Activated naive CD4-positive, alpha-beta T cell treated with anti-CD3 and anti-CD28 coated beads, Interleukin-2, amount 50 U/mL, for 72 hours (primary cell): ENCODE measurements at regions not wholly inside any gene's neighbourhood (a gene's known extent, or its start where the extent isn't known, plus 50 kb on each side); places are given as distances from the start of the nearest gene placed in this dataset.
"Not testable (repeated sequence)": the region's sequence is repeated elsewhere in the genome, so short reads cannot be mapped to it uniquely, and the experiment has no call there.

Source experiments
- ATAC-seq, 2 donors: fragments of 150-1000 bp; cut with Tn5 transposase; 2 replicates each; pipeline ENCODE4 v1.10.0; 2021; ENCODE audit warnings: mild to moderate bottlenecking in 2 of 2, moderate library complexity in 2 of 2
- DNase-seq, 2 donors: peaks; one replicate each; pipeline ENCODE4 v3.0.0; 2021 to 2022; ENCODE audit warnings: low spot score in 2 of 2
- H3K27ac Mint-ChIP-seq, 2 donors: one replicate each; pipeline ENCODE4 v1.8.0; 2022; ENCODE audit warnings: mild to moderate bottlenecking in 2 of 2, mixed read lengths in 2 of 2
- H3K36me3 Mint-ChIP-seq, 2 donors: one replicate each; pipeline ENCODE4 v1.8.0; 2022; ENCODE audit warnings: mixed read lengths in 2 of 2
- H3K9me3 Mint-ChIP-seq, 2 donors: one replicate each; pipeline ENCODE4 v1.8.0; 2022; ENCODE audit warnings: mixed read lengths in 2 of 2

DNA sequence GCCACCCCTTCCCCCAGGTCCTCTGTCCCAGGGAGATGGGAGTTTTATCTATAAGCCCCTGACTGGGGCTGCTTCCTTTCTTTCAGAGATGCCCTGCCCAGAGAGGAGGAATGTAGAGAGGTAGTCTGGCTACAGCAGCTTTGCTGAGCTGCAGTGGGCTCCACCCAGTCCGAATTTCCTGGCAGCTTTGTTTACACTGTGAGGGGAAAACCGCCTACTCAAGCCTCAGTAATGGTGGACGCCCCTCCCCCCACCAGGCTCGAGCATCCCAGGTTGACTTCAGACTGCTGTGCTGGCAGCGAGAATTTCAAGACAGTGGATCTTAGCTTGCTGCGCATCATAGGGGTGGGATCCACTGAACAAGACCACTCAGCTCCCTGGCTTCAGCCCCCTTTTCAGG lies 96.2 kb upstream of the C10orf90 start:
- not testable (repeated sequence) for DNase-seq, H3K27ac Mint-ChIP-seq, ATAC-seq
- peaks cover 19 to 25% of the 10 kb centered on the region in 2 donors for H3K9me3 Mint-ChIP-seq
- peaks cover 0 to 16% of the 10 kb centered on the region in 2 donors for H3K36me3 Mint-ChIP-seq

DNA sequence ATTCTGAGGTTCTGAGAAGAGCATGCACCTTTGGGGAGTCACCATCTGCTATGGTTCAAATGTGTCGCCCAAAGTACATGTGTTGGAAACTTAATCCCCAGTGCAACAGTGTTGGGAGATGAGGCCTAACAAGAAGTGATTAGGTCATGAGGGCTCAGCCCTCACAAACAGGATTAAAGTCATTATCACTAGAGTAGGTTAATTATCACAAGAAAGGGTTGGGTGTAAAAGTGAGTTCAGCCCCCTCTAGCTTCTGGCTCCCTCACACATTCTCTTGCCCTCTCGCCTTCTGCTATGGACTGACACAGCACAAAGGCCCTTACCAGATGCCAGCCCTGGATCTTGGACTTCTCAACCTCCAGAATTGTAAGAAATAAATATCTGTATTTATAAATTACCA lies 100.3 kb upstream of the C10orf90 start:
- Mint-ChIP-seq H3K9me3 (peaks cover 5 to 9% of the 10 kb centered on the region in 2 donors), H3K27ac (no peak overlapping the region), H3K36me3 (peaks cover 0 to 5% of the 10 kb centered on the region in 2 donors)
- DNase-seq (no peak), ATAC-seq (no peak)

DNA sequence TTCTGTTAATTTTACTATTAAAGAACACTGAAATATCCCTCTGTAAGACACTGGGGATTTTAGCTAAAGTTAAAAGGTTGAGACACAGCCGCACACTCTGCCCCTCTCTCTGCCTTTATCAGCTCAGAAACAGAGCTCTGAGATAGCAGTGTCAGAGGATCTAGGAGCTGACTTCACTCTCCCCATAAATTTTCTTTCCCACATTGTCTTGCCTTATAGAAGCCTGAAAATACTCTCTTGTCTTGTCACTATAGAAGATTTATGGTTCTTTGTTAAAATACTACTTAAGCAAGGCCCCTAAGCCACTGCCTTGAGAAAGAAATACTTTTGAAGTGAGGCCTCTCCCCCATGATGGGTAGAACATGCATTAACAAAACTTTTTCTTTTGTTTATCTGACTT lies 105.7 kb upstream of the C10orf90 start:
- no peak for ATAC-seq
- H3K27ac Mint-ChIP-seq: no peak overlapping the region
- no peaks in the 10 kb centered on the region for H3K36me3 Mint-ChIP-seq
- DNase-seq: no peak
- H3K9me3 Mint-ChIP-seq: no peaks in the 10 kb centered on the region

- DNase-seq: no peak
- ATAC-seq: no peak
- Mint-ChIP-seq H3K9me3 (no peaks in the 10 kb centered on the region), H3K27ac (no peak overlapping the region), H3K36me3 (no peaks in the 10 kb centered on the region)
These were observed 107.2 kb upstream of the C10orf90 start for GRCh38 chr10:126777714-126778113.

DNA sequence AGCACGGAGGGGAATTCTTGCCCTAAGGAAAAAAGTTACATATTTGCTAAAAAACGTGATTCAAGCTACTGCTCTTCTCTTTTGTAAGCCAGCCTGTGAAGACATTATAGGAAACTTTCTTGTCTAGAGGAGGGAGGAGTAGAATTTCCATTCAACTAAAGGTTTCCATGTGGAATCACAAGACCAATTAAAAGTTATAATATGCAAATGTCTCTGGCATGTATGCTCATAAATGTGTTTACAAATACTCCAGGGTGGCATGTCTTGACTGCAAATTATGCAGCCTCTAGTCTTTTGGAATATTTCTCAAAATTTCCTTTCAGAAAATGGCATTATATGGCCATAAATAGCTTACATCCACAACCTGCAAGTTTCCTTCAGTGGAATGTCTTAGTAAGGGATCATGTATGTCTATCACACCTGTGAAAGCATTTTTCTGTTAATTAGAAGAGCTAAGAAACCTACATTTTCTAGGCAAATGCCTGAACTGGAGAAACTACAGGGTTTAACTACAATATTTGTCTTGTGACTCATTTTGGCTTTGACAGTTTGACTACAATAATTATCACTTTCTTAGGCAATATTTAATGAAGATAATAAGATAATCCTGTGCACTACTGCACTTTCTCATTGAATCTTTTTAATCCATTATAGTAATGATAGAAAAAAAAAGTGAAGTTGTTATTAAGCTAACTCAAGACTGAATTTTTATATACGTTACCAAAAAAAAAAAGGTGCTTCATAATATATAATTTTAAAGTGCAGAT lies 111.1 kb upstream of the C10orf90 start:
- no peak for DNase-seq
- peaks cover 0 to 5% of the 10 kb centered on the region in 2 donors for H3K9me3 Mint-ChIP-seq
- ATAC-seq: no peak
- no peak overlapping the region for H3K27ac Mint-ChIP-seq
- H3K36me3 Mint-ChIP-seq: no peaks in the 10 kb centered on the region

- Mint-ChIP-seq H3K36me3 (no peaks in the 10 kb centered on the region), H3K9me3 (peaks cover 0 to 5% of the 10 kb centered on the region in 2 donors), H3K27ac (no peak overlapping the region)
- no peak for ATAC-seq
- DNase-seq: no peak
These were observed 113.5 kb upstream of the C10orf90 start for GRCh38 chr10:126783806-126784557.

DNA sequence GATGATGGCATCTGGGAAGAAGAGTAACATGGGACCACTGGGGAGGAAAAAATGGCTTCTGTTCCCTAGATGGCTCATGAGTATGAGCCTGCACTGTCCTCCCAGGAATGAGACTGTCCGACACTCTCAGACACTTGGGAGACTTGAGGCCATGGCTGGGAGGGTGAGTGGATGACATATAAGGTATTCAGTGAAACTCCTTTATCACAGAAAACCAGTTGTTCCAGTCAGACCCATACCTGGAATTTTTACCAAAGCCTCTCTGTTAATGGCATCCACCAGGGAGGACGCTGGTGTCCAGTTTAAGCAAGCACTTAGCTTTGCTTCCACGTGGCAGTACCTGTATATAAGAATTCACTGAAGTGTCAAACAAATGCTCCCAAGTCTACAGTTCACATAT lies 116.7 kb upstream of the C10orf90 start:
- no peak for DNase-seq
- no peak overlapping the region for H3K27ac Mint-ChIP-seq
- no peaks in the 10 kb centered on the region for H3K36me3 Mint-ChIP-seq
- no peak for ATAC-seq
- peaks cover 0 to 5% of the 10 kb centered on the region in 2 donors for H3K9me3 Mint-ChIP-seq

DNA sequence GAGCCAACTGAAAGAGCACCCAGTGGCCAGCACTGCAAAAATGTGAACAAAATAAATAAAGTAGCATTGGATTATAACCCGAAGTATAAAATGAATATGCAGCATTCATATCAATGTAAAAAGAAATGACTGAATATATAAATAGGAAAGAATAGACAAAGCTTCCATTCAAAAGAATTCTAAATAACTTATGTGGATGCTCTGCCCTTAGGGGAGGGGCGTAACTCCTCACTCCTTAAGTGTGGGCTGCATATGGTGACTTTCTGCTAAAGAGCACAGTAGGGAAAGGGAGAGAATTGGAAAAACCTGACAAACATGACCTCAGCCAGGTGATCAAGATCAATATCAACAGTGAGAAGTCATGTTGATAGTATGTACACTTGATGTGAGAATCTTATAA lies 109.9 kb upstream of the DOCK1 start:
- no peak for DNase-seq
- H3K9me3 Mint-ChIP-seq: peaks cover 5 to 15% of the 10 kb centered on the region in 2 donors
- no peak overlapping the region for H3K27ac Mint-ChIP-seq
- H3K36me3 Mint-ChIP-seq: no peaks in the 10 kb centered on the region
- ATAC-seq: no peak

- DNase-seq (no peak), ATAC-seq (no peak)
- H3K9me3 Mint-ChIP-seq: peaks cover 5 to 8% of the 10 kb centered on the region in 2 donors
- H3K36me3 Mint-ChIP-seq: no peaks in the 10 kb centered on the region
- no peak overlapping the region for H3K27ac Mint-ChIP-seq
These were observed 106.6 kb upstream of the DOCK1 start for GRCh38 chr10:126798649-126799048.

GRCh38 chr10:126803394-126803793 lies 101.8 kb upstream of the DOCK1 start:
- ATAC-seq (no peak), DNase-seq (no peak)
- H3K36me3 Mint-ChIP-seq: no peaks in the 10 kb centered on the region
- H3K27ac Mint-ChIP-seq: no peak overlapping the region
- H3K9me3 Mint-ChIP-seq: peaks cover 0 to 6% of the 10 kb centered on the region in 2 donors

GRCh38 chr10:126804396-126804795 lies 100.8 kb upstream of the DOCK1 start:
- DNase-seq: no peak
- Mint-ChIP-seq H3K36me3 (no peaks in the 10 kb centered on the region), H3K9me3 (peaks cover 0 to 6% of the 10 kb centered on the region in 2 donors), H3K27ac (no peak overlapping the region)
- no peak for ATAC-seq

- DNase-seq (no peak), ATAC-seq (no peak)
- no peaks in the 10 kb centered on the region for H3K36me3 Mint-ChIP-seq
- no peak overlapping the region for H3K27ac Mint-ChIP-seq
- H3K9me3 Mint-ChIP-seq: peaks cover 6 to 16% of the 10 kb centered on the region in 2 donors
These were observed 98.7 kb upstream of the DOCK1 start for GRCh38 chr10:126806498-126806897.

DNA sequence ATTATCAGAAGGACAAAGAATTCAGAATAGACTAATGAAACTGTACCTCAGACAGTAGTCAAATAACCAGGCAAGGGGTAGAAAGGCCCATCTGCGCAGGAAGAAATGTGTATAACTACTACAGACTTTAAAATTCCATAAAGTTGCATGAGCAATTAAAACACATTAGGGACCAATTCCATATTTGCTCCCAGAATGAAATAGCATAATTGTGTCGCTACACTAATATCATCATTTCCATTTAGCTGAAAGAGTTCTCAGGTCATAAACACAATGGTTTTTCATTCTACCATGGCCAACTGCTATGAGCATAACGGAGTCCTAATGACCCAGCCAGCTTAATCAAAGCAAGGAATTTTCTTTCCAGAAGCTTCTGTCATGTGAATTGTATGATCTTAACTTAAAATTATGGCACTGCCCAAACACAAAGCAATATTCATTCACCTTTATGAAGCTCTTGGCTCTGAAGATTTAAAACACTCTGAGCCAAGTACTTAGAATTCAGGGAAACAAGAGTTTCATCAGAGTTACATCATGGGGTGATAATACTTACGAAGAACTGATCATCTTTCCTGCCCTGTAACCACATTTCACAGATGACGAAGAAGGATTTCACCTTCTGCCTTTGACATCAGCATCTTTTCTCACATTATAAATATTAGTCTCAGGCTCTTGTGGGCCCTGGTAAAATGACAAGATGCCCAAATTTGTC lies 98.1 kb upstream of the DOCK1 start:
- Mint-ChIP-seq H3K9me3 (peaks cover 6 to 16% of the 10 kb centered on the region in 2 donors), H3K36me3 (no peaks in the 10 kb centered on the region), H3K27ac (no peak overlapping the region)
- no peak for ATAC-seq
- no peak for DNase-seq

DNA sequence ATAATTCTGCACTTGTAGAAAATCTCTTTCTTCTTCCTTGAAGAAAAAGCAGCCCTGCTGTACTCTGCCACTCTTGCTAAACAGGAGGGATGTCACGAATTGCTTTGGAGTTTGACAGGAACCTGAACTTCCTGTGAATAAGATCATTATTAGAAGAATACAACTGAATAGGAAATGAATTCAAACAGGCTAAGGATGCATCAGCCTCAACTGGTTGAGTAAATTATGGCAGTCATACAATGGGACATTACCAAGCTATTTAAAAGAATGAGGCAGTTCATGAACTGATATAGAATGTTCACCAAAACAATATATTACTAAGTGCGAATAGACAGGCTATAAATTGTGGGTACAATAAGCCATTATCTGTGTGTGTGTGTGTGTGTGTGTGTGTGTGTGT lies 97.1 kb upstream of the DOCK1 start:
- ATAC-seq (no peak), DNase-seq (no peak)
- Mint-ChIP-seq H3K9me3 (peaks cover 6 to 16% of the 10 kb centered on the region in 2 donors), H3K36me3 (no peaks in the 10 kb centered on the region), H3K27ac (no peak overlapping the region)

DNA sequence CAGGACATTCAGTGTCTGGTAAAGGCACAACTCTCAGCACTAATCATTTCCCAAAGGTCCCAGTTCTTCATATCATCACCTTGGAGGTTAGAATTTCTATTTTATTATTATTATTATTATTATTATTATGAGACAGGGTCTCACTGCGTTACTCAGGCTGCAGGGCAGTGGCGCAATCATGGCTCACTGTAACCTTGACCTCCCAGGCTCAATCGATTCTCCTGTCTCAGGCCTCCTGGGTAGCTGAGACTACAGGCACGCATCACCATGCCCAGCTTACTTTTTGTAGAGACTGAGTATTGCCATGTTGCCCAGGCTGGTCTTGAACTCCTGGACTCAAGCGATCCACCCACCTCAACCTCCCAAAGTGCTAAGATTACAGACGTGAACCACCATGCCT lies 91.8 kb upstream of the DOCK1 start:
- H3K27ac Mint-ChIP-seq: no peak overlapping the region
- no peak for ATAC-seq
- H3K36me3 Mint-ChIP-seq: no peaks in the 10 kb centered on the region
- DNase-seq: no peak
- peaks cover 21% of the 10 kb centered on the region in 2 donors for H3K9me3 Mint-ChIP-seq

DNA sequence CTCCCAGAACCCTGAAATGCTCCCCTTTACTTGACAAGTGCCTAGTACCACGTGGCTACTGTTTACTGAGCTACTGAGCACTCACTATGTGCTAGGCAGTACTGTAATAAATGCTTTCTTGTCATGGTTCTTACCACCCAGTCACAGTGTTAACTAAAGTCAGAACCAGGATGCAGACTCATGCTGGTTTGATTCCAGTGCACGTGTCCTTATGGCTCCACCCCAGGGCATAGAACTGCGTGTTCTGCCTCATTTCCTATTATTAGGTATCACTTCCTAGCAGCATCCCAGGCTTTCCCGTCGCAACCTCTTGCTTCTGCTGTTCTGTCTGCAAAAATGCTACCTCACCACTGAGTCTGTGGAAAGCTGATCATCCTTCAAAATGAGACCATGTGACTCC lies 71.7 kb upstream of the DOCK1 start:
- H3K9me3 Mint-ChIP-seq: peaks cover 11 to 14% of the 10 kb centered on the region in 2 donors
- DNase-seq (no peak), ATAC-seq (no peak)
- H3K27ac Mint-ChIP-seq: no peak overlapping the region
- H3K36me3 Mint-ChIP-seq: no peaks in the 10 kb centered on the region

DNA sequence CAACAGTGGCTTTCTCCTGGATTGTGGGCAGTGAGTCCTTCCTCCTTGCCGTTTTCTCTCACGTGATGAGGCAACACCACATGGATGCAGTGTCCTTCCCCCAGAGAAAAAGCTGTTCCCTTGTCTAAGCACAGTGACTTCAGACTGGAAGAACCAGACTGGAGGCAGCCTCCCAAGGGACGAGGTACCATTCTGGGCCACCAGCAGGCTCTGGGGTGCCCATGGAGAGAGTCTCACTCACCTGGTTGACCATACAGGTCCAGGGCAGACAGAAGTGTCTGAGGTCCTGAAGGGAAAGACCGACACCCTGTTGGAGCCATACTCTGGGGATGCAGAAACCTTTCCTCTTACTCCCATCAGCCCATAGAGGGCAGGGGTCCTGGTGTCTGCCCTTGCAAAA lies 69.2 kb upstream of the DOCK1 start:
- no peak for DNase-seq
- no peak for ATAC-seq
- H3K36me3 Mint-ChIP-seq: no peaks in the 10 kb centered on the region
- H3K27ac Mint-ChIP-seq: no peak overlapping the region
- H3K9me3 Mint-ChIP-seq: peaks cover 6 to 13% of the 10 kb centered on the region in 2 donors
